ENCODE measurements at regions not wholly inside any gene's neighbourhood (a gene's known extent, or its start where the extent isn't known, plus 50 kb on each side); places are given as distances from the start of the nearest gene placed in this dataset.

GRCh38 chr4:41456559-41457101 lies 81.3 kb upstream of the LIMCH1 start:
- H3K4me3 ChIP-seq (replicated peaks; ENCODE audit: low read depth, low read length) = no peak overlapping the region
- no peak for DNase-seq (ENCODE audit: low read depth)
- no peak for TF ChIP-seq CTCF (IDR thresholded peaks at IDR 0.05; ENCODE audit: low read length, missing control alignments)

GRCh38 chr4:41458689-41459088 lies 79.3 kb upstream of the LIMCH1 start:
- no peak overlapping the region for H3K4me3 ChIP-seq (replicated peaks; ENCODE audit: low read depth, low read length)
- no peak for TF ChIP-seq CTCF (IDR thresholded peaks at IDR 0.05; ENCODE audit: low read length, missing control alignments)
- no peak for DNase-seq (ENCODE audit: low read depth)

GRCh38 chr4:41460641-41461040 lies 77.3 kb upstream of the LIMCH1 start:
- no peak for TF ChIP-seq CTCF (IDR thresholded peaks at IDR 0.05; ENCODE audit: low read length, missing control alignments)
- H3K4me3 ChIP-seq (replicated peaks; ENCODE audit: low read depth, low read length) = no peak overlapping the region
- DNase-seq (ENCODE audit: low read depth) = no peak

- no peak overlapping the region for H3K4me3 ChIP-seq (replicated peaks; ENCODE audit: low read depth, low read length)
- DNase-seq (ENCODE audit: low read depth) = no peak
- no peak for TF ChIP-seq CTCF (IDR thresholded peaks at IDR 0.05; ENCODE audit: low read length, missing control alignments)
These were observed 76.1 kb upstream of the LIMCH1 start for GRCh38 chr4:41461780-41462307.

- no peak for TF ChIP-seq CTCF (IDR thresholded peaks at IDR 0.05; ENCODE audit: low read length, missing control alignments)
- DNase-seq (ENCODE audit: low read depth) = no peak
These were observed 72.7 kb upstream of the LIMCH1 start for GRCh38 chr4:41465146-41465761.

GRCh38 chr4:41466249-41466648 lies 71.7 kb upstream of the LIMCH1 start:
- TF ChIP-seq CTCF (IDR thresholded peaks at IDR 0.05; ENCODE audit: low read length, missing control alignments) = no peak
- no peak for DNase-seq (ENCODE audit: low read depth)
- H3K4me3 ChIP-seq (replicated peaks; ENCODE audit: low read depth, low read length) = no peak overlapping the region

More at GRCh38 chr4:41465146-41465761, 72.7 kb upstream of the LIMCH1 start:
- no peak overlapping the region for H3K4me3 ChIP-seq (replicated peaks; ENCODE audit: low read depth, low read length)

GRCh38 chr4:41468122-41468521 lies 69.8 kb upstream of the LIMCH1 start:
- no peak for TF ChIP-seq CTCF (IDR thresholded peaks at IDR 0.05; ENCODE audit: low read length, missing control alignments)
- no peak for DNase-seq (ENCODE audit: low read depth)
- no peak overlapping the region for H3K4me3 ChIP-seq (replicated peaks; ENCODE audit: low read depth, low read length)
